HG03066 (cell line): ENCODE measurements at regions not wholly inside any gene's neighbourhood (a gene's known extent, or its start where the extent isn't known, plus 50 kb on each side); places are given as distances from the start of the nearest gene placed in this dataset.

ENCODE experiments used
- ATAC-seq: cut with Tn5 transposase; IDR thresholded peaks from one replicate; pipeline ENCODE4 v1.9.1; 2021; ENCODE audit warnings: low read depth; ENCODE audit not compliant: unreplicated experiment

DNA sequence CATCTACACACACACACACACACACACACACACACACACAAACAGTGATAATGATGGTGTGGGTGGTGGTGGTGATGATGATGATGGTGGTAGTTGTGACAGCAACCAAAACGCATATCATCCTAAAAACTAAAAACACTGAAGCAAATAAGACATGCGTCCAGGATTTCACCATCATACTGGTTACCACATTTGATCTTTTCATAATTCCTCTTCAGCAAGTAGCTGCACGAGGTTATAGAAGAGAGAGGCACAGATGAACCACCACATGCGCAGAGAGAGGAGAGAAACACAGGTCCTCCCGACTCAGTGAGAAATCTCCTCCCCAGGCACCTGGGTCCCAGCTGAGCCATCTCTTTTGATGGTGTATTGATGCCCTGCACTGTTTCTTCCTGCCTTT, 393.3 kb downstream of the METTL4 start:
- no peak for ATAC-seq

DNA sequence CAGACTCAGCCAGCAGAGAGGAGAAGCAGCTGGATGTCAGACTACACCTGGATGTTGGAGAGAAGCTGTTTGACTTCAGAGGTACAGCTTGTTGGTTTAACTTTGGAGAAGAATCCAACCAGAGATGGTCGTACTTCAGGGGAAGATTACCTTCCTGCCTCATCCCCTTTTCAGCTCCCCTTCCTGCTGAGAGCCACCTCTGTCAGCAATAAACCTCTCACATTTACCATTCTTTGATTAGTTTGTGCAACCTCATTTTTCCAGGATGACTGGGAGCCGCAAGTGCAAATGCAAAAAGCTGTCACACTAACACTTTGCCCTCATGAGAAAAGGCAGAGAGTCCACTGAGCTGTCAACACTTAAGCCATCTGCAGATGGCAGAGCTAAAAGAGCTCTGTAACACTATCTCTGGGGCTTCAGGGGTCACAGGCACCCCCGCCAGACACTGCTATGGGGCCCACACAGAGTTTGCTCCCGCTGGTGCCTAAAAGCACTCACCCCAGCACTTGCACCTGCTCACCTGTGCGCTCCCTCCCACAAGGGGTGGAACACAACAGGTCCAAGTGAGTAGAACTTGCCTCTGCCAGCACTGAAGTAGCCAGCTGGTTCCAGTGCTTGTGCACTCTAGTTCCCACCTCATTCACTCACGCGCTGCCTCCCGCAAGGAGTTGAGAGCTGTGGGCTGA, 391.7 kb downstream of the METTL4 start:
- ATAC-seq: no peak

DNA sequence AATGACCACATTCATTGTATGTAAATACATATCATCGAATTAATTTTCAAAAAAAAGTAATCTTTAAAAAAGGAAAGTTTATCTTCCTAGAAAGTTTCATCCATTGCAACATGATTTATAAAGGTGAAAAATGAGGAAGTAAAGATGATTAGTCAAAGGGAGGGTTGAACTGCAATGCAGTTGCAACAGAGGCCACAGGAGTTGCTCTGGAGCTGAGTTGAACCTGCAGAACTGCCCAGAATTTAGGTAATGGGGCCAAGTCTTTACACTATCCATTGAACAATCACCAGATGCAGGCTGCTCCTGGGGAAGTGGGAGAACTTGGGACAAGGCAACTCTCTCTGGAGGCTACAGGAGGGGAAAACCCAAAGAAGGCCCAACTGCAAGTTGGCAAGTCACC, 390.7 kb downstream of the METTL4 start:
- no peak for ATAC-seq

DNA sequence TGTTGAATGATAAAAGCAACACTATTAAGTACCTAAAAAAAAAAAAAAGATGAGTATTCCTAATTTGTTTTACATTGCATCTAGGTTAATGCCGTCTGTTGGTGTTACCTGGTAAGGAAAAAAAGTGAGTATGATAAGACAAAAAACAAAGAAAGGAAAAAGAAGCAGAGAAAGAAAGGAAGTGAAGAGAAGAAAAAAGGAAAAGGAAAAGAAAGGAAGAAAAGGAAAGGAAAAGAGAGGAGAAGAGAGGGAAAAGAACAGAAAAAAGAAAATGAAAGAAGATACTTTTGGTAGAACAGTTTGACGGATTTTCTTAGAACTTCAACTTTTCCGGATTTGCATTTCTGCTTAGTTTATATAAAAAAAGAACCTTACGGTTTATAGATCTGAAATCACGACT, 387.9 kb downstream of the METTL4 start:
- no peak for ATAC-seq

DNA sequence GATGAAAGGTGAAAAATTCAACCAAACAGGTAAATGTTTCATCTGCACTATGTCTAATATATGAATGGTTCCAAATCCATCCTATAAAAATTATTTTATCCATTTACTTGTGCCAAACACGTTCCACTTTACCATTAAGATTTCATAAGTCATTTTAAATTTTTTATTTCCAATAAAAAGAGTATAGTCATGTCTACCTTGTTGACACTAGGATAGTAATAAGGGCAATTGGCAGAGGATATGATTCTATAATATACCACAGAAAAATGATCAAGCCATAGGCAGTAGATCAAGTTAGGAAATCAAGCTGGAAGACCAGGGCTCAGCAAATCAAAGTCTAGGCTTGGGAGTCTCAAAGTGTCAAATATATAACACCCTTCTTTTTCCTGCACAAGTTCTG, 384.3 kb downstream of the METTL4 start:
- ATAC-seq: no peak

DNA sequence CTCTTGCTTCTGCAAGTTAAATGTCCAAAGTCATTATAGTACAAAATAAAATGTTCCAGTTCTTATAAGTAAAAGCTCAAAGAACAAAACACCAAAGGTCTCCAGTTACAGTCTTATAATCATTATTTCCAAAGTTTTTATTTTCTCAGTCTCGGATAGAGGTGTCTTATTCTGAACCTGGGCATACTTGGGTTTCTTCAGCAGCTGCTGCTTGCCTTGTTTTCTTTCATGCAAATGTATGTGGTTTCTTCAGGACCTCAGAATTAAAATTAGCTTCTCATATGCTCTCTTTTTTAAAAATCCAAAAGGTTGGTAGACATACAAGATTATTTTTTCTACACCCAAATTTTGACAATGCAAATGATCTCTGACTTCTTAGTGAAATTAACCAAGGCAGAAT, 383.0 kb downstream of the METTL4 start:
- no peak for ATAC-seq

DNA sequence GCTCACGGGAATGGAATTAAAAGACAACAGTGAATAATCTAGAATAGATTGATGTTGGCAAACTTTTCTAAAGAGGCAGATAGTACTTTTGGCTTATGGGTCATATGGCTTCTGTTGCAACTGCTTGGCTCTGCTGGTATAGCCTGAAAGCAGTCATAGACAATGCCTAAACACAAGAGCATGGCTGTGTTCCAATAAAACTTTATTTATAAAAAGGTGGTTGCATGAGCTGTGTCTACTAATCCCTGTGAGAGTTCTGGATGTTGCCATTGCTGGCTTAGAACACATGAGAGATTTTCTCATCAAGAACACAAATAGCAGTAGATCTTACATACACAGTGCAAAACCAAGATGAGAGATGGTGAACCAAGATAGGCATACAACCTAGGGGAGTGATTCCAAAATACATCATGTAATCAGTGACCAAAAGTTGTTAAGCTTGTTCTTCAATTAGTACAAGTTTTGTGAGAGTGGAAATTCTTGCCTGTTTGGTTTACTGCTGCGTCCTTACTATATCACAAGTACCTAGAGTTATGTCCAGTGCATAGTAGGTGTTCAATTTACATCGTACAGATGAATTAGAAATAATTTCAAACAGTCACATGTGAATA, 380.0 kb downstream of the METTL4 start:
- no peak for ATAC-seq

DNA sequence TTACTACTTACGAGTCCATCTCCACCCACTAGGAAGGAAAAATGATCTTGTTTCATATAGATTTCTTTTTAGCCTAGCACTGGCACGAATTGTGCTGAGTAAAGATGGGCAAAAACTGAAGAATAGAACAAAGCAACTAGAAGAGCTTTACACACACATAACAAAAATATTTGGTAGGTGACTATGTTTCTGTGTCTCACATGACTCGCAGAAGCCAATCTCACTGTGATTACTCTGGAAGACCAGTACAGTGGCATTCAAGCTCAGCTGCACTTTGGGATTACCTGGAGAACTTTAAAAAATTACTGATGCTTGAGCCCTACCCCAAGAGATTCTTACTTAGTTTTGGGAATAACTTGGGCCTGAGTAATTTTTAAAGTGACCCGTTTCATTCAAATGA, 378.7 kb downstream of the METTL4 start:
- no peak for ATAC-seq

DNA sequence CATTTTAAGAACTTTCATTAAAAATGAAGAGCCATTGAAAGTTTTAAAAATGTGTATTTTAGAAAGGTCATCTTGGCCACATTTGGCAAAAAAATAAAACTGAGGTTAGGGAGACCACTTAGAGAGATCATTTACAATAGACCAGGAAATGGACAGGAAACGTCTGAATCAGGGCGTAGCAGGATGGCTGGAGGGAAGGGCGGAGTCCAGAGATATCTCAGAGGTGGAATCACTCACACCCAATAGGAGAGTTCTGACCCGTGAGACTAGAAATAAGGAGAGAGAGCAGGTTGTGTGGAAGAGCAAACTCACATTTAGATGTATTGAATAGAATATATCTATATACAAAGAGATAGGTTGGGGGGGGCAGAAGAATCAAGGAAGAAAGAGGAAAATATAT, 373.4 kb downstream of the METTL4 start:
- no peak for ATAC-seq

DNA sequence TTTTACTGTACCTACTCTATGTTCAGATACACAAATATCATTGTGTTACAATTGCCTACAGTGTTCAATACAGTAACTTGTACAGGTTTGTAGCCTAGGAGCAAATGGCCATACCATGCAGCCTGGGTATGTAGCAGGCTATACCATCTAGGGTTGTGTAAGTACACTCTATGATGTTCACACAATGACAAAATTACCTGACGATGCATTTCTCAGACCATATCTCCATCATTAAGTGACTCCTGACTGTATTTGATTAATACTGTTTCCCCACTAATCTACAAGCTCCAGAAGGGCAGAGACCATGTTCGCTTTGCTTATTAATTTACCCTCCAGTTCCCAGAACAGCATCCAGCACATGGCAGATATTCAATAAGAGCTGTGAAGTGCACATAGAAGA, 372.2 kb downstream of the METTL4 start:
- ATAC-seq: no peak

DNA sequence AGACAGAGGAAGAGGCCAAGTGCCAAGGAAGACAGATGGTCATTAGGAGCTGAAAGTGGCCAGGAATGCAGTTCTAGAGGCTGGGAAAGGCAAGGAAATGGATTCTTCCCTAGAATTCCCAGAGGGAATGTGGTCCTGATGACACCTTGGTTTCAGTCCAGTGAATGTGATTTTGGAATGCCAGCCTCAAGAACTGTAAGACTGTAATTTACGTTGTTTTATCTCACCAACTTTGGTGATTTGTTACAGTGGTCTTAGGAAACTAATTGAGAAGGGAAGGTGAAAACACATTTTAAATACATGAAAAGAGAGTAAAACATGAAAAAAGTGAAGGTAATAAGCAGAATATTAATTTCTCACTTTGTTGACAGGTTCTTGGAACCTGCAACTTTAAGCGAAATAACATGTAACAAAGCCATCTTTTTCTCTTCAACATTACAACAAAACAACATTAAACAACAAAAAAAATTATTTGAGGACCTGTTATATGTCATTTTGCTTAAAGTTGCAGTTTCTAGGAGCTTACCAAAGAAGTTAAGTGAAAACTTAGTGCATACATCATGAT, 370.2 kb downstream of the METTL4 start:
- ATAC-seq: no peak

DNA sequence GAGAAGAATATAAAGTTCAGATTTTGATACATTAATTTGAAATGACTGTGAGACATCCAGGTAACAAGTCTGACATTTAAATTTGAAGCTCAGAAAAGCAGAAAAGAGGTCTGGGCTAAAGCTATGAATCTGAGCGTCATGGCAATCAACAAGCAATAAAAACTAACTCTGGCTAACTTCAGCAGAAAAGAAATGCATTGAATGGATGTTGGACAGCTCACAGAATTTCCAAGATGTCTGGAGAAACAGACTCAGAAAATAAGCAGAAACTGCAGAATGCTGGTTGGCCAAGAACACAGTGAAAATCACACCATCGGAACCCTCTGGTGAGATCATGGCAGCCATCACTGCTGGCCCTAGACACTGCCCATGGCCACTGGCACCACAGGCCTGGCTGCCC, 366.6 kb downstream of the METTL4 start:
- ATAC-seq: no peak

DNA sequence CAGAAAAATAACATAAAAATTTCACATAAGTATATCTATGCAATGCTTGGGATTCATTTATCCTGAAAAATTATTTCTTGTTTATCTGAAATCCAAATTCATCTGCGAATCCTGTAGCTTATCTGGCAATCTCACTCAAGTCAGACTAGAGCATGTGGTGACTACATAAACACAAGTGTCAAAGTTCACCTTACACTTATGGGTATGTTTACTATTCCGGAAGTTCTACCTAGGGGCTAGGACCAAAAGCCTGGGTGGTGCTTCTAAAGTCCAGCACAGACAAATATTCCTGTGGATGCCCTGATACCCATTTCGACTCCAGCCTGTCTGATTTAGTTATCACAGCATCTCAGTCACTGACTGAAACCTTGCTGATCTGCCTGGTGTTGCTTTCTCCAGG, 364.0 kb downstream of the METTL4 start:
- no peak for ATAC-seq

DNA sequence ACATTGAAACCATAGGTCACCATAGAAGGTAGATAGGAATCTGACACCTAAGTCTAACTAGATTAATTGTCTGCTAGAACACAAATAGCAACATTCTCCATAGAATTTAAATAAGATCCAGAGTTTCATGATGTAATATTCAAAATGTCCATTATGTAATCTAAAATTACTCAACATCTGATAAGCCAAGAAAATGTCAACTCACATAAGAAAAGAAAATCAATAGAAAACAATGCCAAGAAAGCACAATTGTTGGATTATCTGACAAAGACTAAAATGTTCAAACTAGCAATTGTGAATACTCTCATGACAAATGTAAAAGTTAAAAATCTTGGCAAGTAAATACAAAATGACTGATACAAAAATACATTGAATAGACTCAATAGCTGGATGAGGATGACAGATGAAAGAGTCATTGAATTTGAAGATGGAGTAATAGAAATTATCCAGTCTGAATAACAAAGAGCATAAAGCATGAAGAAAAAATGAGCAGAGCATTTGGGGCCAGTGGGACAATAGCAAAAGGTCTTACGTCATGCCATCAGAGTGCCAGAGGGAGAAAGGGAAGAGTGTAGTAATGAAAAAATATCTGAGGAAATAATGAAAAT, 358.6 kb downstream of the METTL4 start:
- no peak for ATAC-seq

DNA sequence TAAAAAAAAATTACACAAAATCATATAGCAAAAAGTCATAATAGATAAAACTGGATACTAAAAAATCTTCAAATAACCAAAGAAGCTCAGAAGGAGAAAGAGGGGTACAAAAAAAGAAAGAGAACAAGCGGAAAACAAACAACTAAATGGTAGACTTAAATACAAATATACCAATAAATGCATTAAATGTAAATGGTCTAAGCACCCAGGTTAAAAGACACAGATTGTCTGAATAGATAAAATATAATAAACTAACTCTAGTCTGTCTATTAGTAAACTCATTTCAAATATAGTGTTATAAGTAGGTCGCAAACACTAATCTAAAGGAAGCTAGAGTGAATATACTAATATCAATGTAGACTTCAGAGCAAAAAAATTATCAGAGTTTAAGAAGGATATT, 357.4 kb downstream of the METTL4 start:
- ATAC-seq: no peak

DNA sequence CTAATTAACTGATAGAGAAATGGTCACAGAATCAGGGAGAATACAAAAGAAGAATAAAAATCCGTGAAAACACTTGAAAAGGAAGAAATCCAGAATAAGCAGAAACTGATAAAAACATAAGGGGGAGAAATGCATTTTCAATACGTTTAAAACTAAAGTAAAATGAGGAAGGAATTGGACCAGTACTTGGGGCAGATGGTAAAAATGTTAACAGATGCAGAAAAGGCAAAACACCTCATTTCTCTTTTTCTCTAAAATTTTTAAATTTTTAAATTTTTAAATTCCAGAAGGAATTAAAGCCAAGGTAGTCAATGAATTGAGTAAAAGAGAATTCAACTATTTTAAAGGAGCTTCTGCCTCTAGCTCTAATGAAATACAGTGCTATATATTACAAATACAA, 353.9 kb downstream of the METTL4 start:
- ATAC-seq: no peak

DNA sequence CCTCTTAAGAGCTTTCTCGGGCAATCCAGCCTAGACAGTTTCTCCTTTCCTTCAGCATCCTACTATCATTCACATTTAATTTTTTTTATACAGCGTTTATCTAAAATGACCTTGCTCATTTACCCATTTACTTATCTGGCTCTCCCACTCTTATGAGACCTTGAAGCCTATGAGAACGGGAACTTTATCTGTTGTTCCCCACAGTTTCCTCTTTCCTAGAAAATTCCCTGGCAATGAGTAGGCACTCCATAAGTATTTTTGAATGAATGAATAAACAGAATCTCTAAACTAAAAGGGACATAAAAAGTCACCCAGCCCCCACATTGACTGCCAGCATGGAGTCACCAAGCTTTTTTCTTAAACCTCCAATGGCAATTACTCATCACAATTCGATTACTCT, 353.2 kb downstream of the METTL4 start:
- ATAC-seq: no peak

DNA sequence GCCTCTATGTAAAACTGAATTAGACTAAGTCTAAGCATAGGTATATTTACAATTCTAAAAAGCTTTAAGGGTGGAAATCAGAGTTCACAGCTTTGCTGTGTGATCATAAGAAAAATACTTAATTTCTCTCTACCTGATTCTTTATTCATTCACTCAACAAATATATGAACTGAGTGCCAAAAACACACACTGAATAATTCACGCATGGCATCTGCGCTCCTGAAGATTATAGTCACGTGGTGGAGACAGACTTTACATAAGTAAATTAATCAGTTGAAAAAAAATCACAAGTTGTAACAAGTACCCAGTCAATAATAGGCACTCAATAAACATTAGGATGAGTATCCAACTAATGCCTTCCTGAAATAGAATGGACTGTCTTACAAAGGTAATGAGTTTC, 351.6 kb downstream of the METTL4 start:
- ATAC-seq: no peak

DNA sequence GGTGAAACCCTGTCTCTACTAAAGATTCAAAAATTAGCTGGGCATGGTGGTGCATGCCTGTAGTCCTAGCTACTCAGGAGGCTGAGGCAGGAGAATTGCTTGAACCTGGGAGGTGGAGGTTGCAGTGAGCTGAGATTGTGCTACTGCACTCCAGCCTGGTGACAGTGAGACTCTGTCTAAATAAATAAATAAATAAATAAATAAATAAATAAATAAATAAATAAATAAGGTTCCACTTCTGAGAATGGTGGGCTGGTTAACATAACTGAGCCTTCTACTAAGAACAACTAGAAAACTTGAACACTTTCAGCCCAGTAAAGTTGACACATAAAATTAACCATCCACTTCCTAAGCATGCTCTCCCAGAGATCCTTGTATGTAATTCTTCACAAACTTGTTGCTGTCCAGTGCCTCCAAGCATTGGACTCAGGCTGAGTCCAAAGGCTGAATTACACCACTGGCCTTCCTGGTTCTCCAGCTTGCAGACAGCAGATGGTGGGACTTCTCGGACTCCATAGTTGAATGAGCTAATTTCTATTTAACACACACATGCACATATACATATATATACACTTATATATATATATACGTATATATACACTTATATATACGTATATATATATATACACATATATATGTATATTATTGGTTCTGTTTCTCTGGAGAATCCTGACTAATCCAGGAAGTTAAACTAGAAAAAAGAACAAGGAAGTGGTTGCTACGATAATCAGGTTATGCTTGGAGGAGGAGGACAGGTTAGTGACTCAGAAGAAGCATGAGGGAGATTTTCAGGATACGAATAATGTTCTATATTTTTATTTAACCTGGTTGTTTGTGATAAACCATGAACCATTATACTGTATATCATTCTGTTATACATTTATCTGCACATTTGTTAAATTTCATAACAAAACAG, 348.8 kb downstream of the METTL4 start:
- no peak for ATAC-seq

DNA sequence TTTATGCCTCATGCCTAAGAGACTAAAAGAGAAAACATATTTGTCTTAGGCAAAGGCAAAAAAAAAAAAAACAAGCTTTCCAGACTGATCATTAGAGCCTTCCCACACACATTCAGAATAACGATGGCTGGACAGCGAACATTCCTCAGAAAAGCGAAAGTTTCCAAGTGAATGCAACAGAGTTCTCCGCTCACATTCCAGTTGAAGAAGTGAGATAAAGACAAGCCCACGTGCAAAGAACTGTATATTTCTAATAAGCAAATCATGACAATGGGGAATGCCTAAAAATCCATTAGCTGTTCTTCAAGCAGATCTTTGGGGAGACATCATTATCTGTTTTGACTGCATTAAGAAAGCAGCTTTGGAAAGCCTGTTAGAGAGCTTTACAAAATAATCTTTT, 347.9 kb downstream of the METTL4 start:
- no peak for ATAC-seq

DNA sequence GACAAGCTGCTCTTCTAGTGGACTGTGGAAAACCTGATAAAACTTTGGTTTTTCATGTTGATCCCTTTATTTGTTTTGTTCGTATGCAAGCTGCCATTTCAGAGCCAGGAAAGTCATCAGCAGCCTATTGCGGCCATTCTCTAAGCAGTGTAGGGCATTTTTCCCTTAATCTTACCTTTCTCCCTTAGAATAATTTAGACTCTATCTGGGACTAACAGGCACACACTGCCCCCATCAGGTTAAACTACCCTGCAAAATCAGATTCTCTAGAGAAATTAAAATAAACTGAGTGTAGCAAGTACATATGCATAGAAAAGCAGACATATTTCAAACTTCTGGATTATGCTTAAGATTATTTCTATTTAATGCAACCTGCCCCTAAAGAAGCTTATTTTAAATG, 347.5 kb downstream of the METTL4 start:
- ATAC-seq: no peak
